Duodenal mucosa (tissue), 2 donors: ENCODE measurements at regions not wholly inside any gene's neighbourhood (a gene's known extent, or its start where the extent isn't known, plus 50 kb on each side); places are given as distances from the start of the nearest gene placed in this dataset.
"Not testable (repeated sequence)": the region's sequence is repeated elsewhere in the genome, so short reads cannot be mapped to it uniquely, and the experiment has no call there.

ENCODE experiments used
- H3K27ac ChIP-seq: one replicate; pipeline ENCODE4 v1.7.0; 2013; ENCODE audit warnings: low read depth, low read length
- H3K27me3 ChIP-seq, 2 donors: one replicate each; pipeline ENCODE4 v1.7.0; 2013; ENCODE audit warnings: low read length in 2 of 2, control low read depth in 1 of 2; ENCODE audit not compliant: insufficient read depth in 2 of 2, control insufficient read depth in 1 of 2
- H3K36me3 ChIP-seq, 2 donors: one replicate each; pipeline ENCODE4 v1.7.0; 2013; ENCODE audit warnings: low read length in 2 of 2, control low read depth in 1 of 2; ENCODE audit not compliant: insufficient read depth in 2 of 2, control insufficient read depth in 1 of 2
- H3K4me1 ChIP-seq, 2 donors: one replicate each; pipeline ENCODE4 v1.7.0; 2013; ENCODE audit warnings: low read length in 2 of 2, control low read depth in 1 of 2; ENCODE audit not compliant: insufficient read depth in 2 of 2, control insufficient read depth in 1 of 2
- H3K4me3 ChIP-seq, 2 donors: one replicate each; pipeline ENCODE4 v1.7.0; 2013; ENCODE audit warnings: low read length in 2 of 2, low read depth in 1 of 2
- H3K9ac ChIP-seq, 2 donors: one replicate each; pipeline ENCODE4 v1.7.0; 2013; ENCODE audit warnings: low read length in 2 of 2, low read depth in 1 of 2
- H3K9me3 ChIP-seq, 2 donors: one replicate each; pipeline ENCODE4 v1.7.0; 2013; ENCODE audit warnings: low read length in 2 of 2, control low read depth in 1 of 2; ENCODE audit not compliant: control insufficient read depth in 1 of 2

DNA sequence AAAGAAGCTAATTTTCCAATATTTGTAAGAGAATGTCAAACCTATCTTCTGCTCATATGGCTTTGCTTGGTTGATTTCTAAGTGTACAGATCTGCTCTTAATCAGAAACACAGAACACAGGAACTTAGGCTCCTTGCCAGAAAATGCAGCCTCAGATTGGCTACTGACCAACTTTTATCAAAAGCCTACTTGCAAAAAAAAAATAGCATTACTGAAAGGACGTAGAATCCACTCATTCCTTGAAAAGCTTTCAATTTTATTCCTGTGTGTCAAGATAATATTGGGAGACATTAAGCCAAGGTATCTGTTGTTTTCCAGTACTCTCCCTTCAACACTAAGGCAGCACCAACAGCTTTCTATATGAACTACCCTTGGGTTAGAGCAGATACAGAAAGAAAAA is 127.6 kb upstream of the INTU start:
- Histone ChIP-seq H3K9me3 (no peaks in the 10 kb centered on the region), H3K27me3 (no peaks in the 10 kb centered on the region), H3K27ac (no peak overlapping the region), H3K9ac (no peak overlapping the region), H3K4me3 (no peak overlapping the region), H3K36me3 (no peaks in the 10 kb centered on the region), H3K4me1 (no peaks in the 10 kb centered on the region)

DNA sequence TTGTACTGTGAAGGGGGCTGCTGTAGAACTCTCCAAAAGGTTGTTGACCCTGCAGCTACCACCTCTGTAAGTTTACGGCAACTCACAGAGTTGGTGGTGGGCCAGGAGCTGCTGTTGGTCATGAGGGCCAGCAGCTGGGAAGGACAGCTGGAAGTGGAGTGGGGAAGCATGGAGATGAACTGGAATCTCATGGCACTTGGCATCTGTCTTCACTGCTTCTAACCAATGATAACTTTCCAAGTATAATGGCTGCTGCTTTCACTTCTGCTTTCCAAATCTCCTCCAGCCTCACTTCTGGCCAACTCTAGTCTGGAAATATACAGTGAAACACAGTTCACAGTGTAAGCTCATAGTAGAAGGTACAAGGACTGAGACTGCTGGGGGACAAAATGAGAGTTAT is 126.5 kb upstream of the INTU start:
- Histone ChIP-seq H3K36me3 (no peaks in the 10 kb centered on the region), H3K9me3 (no peaks in the 10 kb centered on the region), H3K4me1 (no peaks in the 10 kb centered on the region), H3K4me3 (no peak overlapping the region), H3K27me3 (no peaks in the 10 kb centered on the region), H3K9ac (no peak overlapping the region), H3K27ac (no peak overlapping the region)

DNA sequence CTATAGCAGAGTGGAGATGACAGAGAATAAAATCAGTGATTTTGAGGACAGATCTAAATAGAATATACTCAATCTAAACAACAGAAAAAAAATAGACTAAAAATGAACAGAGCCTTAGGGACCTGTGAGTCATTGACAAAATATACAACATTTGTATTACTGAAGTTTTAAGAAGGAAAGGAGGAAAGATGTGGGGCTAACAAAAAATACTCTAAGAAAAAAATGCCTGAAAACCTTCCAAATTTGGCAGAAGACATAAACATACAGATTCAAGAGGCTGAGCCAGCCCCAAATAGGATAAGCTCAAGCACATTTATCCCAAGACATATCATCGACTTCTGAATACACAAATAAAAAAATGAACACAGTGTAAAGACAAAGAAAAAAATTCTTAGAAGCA is 123.6 kb upstream of the INTU start:
- Histone ChIP-seq H3K36me3 (no peaks in the 10 kb centered on the region), H3K4me3 (no peak overlapping the region), H3K9me3 (no peaks in the 10 kb centered on the region), H3K9ac (no peak overlapping the region), H3K27me3 (no peaks in the 10 kb centered on the region), H3K27ac (no peak overlapping the region), H3K4me1 (no peaks in the 10 kb centered on the region)

DNA sequence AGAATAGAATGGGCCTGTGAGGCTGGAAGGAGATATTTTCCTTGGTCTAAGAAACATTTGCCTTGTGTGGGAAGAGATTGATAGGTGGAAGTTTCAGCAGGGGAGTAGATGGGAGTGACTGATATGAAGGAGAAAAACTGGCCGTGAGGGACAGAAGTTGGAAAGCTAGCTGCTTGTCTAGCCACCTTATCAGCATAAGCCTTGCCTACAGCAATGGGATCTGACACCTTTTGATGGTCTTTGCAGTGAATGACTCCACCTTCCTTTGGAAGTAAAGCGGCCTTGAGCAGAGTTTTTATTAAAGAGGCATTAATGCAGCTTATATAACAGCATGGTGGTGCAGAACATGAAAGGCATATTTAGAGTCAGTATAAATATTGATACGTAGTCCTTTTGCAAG is 120.1 kb upstream of the INTU start:
- not testable (repeated sequence) for H3K27ac ChIP-seq, H3K27me3 ChIP-seq, H3K4me3 ChIP-seq, H3K9ac ChIP-seq, H3K36me3 ChIP-seq, H3K9me3 ChIP-seq, H3K4me1 ChIP-seq

- not testable (repeated sequence) for H3K9me3 ChIP-seq, H3K27ac ChIP-seq, H3K9ac ChIP-seq, H3K36me3 ChIP-seq, H3K4me1 ChIP-seq, H3K27me3 ChIP-seq, H3K4me3 ChIP-seq
Observed at GRCh38 chr4:127515259-127515658, 117.5 kb upstream of the INTU start.

GRCh38 chr4:127518046-127518445 is 114.7 kb upstream of the INTU start:
- H3K27ac ChIP-seq = no peak overlapping the region
- H3K27me3 ChIP-seq = no peaks in the 10 kb centered on the region
- no peaks in the 10 kb centered on the region for H3K4me1 ChIP-seq
- H3K9me3 ChIP-seq = no peaks in the 10 kb centered on the region
- no peak overlapping the region for H3K4me3 ChIP-seq
- no peak overlapping the region for H3K9ac ChIP-seq
- no peaks in the 10 kb centered on the region for H3K36me3 ChIP-seq

- H3K9me3 ChIP-seq = no peaks in the 10 kb centered on the region
- H3K27me3 ChIP-seq = no peaks in the 10 kb centered on the region
- no peaks in the 10 kb centered on the region for H3K4me1 ChIP-seq
- H3K4me3 ChIP-seq = no peak overlapping the region
- H3K36me3 ChIP-seq = no peaks in the 10 kb centered on the region
- H3K27ac ChIP-seq = no peak overlapping the region
- H3K9ac ChIP-seq = no peak overlapping the region
Observed at GRCh38 chr4:127521463-127521862, 111.3 kb upstream of the INTU start.

GRCh38 chr4:127523369-127523768 is 109.4 kb upstream of the INTU start:
- Histone ChIP-seq H3K4me3 (no peak overlapping the region), H3K27me3 (no peaks in the 10 kb centered on the region), H3K27ac (no peak overlapping the region), H3K9ac (no peak overlapping the region), H3K4me1 (no peaks in the 10 kb centered on the region), H3K36me3 (no peaks in the 10 kb centered on the region), H3K9me3 (no peaks in the 10 kb centered on the region)

GRCh38 chr4:127525608-127526007 is 107.1 kb upstream of the INTU start:
- Histone ChIP-seq H3K36me3 (no peaks in the 10 kb centered on the region), H3K27me3 (no peaks in the 10 kb centered on the region), H3K27ac (no peak overlapping the region), H3K9me3 (no peaks in the 10 kb centered on the region), H3K9ac (no peak overlapping the region), H3K4me1 (no peaks in the 10 kb centered on the region), H3K4me3 (no peak overlapping the region)

- no peaks in the 10 kb centered on the region for H3K4me1 ChIP-seq
- H3K9me3 ChIP-seq = no peaks in the 10 kb centered on the region
- H3K36me3 ChIP-seq = no peaks in the 10 kb centered on the region
- H3K27ac ChIP-seq = no peak overlapping the region
- H3K27me3 ChIP-seq = no peaks in the 10 kb centered on the region
- no peak overlapping the region for H3K4me3 ChIP-seq
- H3K9ac ChIP-seq = no peak overlapping the region
Observed at GRCh38 chr4:127528302-127528701, 104.5 kb upstream of the INTU start.

DNA sequence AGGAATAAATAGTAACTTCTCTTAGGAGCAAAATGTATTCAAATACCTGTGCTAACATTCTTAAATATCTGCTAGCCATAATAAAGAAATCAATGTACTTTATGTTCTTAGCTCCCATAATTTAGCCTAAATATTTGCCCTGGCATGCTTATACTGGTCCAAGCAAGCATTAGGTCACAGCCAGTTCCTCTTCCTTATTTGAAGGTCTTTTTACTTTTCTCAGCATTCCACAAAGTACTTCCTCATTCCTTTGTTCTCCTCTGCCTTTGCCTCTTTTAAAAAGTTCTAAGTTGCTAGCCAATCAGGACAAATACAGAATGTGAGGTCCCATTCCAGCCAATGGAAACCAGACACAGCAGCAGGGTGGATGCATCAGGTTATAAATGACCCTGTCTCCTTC is 102.9 kb upstream of the INTU start:
- H3K36me3 ChIP-seq, H3K9me3 ChIP-seq, H3K9ac ChIP-seq, H3K27ac ChIP-seq, H3K4me1 ChIP-seq, H3K4me3 ChIP-seq, H3K27me3 ChIP-seq: not testable (repeated sequence)
